PC-9 (cell line): ENCODE measurements at regions not wholly inside any gene's neighbourhood (a gene's known extent, or its start where the extent isn't known, plus 50 kb on each side); places are given as distances from the start of the nearest gene placed in this dataset.

Source experiments
- BruUV-seq: library from RNA; stranded (reverse); fragments of 400-500 nt; replicated peaks from 2 replicates; lab custom pipeline; 2021; lab: Mats Ljungman, UMichigan
- CTCF ChIA-PET: fragments of 300-600 bp; sonication (Branson Sonifier 250); formaldehyde crosslinking; loops from one replicate; lab custom pipeline; 2022; ENCODE audit warnings: antibody characterized with exemption; lab: Charles Lee
- POLR2A ChIA-PET: fragments of 300-600 bp; sonication (Branson Sonifier 250); formaldehyde crosslinking; loops from one replicate; lab custom pipeline; 2022; ENCODE audit warnings: antibody characterized with exemption; ENCODE audit not compliant: unreplicated experiment; lab: Charles Lee
- DNase-seq, 2 experiments: peaks; one replicate each; pipeline versions ENCODE4 v3.0.0 to v3.0.0-alpha.2; 2015 to 2022; ENCODE audit warnings: mixed read lengths in 1 of 2
- H2AFZ ChIP-seq: fragments of 200-600 bp; sonication (generic); 2 replicates; pipeline ENCODE4 v1.8.1; 2017; ENCODE audit warnings: antibody characterized with exemption
- H3F3A ChIP-seq: fragments of 200-600 bp; sonication (generic); 2 replicates; pipeline ENCODE4 v1.8.1; 2017; ENCODE audit warnings: antibody characterized with exemption, mild to moderate bottlenecking, low read depth; ENCODE audit not compliant: insufficient read depth
- H3K27ac ChIP-seq: fragments of 200-600 bp; sonication (generic); 2 replicates; pipeline ENCODE4 v1.6.1; 2016; ENCODE audit warnings: mixed run types
- H3K27me3 ChIP-seq: fragments of 200-600 bp; sonication (generic); 2 replicates; pipeline ENCODE4 v1.6.1; 2016; ENCODE audit warnings: low read depth, mixed run types; ENCODE audit not compliant: insufficient read depth
- H3K36me3 ChIP-seq: fragments of 200-600 bp; sonication (generic); 2 replicates; pipeline ENCODE4 v1.6.1; 2016; ENCODE audit warnings: low read depth, mixed run types
- H3K4me1 ChIP-seq: fragments of 200-600 bp; sonication (generic); replicated peaks from 2 replicates; pipeline ENCODE4 v1.6.1; 2016; ENCODE audit warnings: mixed run types; ENCODE audit not compliant: insufficient read depth
- H3K4me2 ChIP-seq: fragments of 200-600 bp; sonication (generic); 2 replicates; pipeline ENCODE4 v1.6.1; 2017; ENCODE audit warnings: mixed run types
- H3K4me3 ChIP-seq: fragments of 200-600 bp; sonication (generic); 2 replicates; pipeline ENCODE4 v1.6.1; 2016; ENCODE audit warnings: mixed run types
- H3K79me2 ChIP-seq: fragments of 200-600 bp; sonication (generic); 2 replicates; pipeline ENCODE4 v1.6.1; 2017; ENCODE audit warnings: low read depth, mixed run types
- H3K9me2 ChIP-seq: fragments of 200-600 bp; sonication (generic); 2 replicates; pipeline ENCODE4 v1.8.1; 2017; ENCODE audit warnings: mild to moderate bottlenecking; ENCODE audit not compliant: insufficient read depth
- H3K9me3 ChIP-seq: fragments of 200-600 bp; sonication (generic); 2 replicates; pipeline ENCODE4 v1.8.1; 2016; ENCODE audit warnings: low read depth; ENCODE audit not compliant: insufficient read depth
- H4K20me1 ChIP-seq: fragments of 200-600 bp; sonication (generic); 2 replicates; pipeline ENCODE4 v1.8.1; 2017; ENCODE audit not compliant: insufficient read depth
- EZH2 ChIP-seq: fragments of 200-600 bp; sonication (generic); IDR thresholded peaks from 2 replicates; pipeline ENCODE4 v1.8.0; 2017; ENCODE audit warnings: antibody characterized with exemption, low read depth
- intact Hi-C: fragments of 100-400 bp; cut with micrococcal nuclease; formaldehyde crosslinking; loops from one replicate; pipeline ENCODE4 v1.10.0; 2022; ENCODE audit not compliant: unreplicated experiment
- TF ChIP-seq, protein P1 (sequence below): fragments of 200-600 bp; sonication (generic); conservative IDR thresholded peaks from 2 replicates; pipeline ENCODE4 v1.6.1; 2017; ENCODE audit warnings: mixed run types, antibody characterized with exemption, mild to moderate bottlenecking, moderate library complexity

DNA sequence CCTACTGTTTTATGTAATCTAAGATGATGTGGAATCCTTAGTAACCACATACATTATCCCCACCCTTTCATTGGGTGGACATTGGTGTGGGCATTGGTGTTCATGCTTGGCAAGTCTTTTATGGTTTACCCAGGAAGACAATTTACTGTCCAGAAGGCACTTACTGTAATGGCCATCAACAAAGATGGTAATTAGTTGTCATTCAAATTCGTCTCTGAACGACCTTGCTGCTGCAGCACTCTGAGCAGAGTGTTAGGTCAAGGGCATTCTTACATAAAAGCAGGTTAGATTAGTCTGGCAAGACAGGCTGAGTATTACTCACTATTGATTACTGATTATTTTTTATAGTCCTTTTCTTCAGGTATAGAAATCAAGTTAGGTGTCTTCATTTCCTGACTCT lies 447.9 kb downstream of the XIRP2 start:
- Histone ChIP-seq H2AFZ (no peak overlapping the region), H3K79me2 (no peaks in the 10 kb centered on the region), H3K4me1 (no peaks in the 10 kb centered on the region), H3K9me3 (no peaks in the 10 kb centered on the region), H3K4me3 (no peak overlapping the region), H3K27ac (no peak overlapping the region), H3F3A (no peaks in the 10 kb centered on the region), H3K27me3 (no peaks in the 10 kb centered on the region), H3K9me2 (no peaks in the 10 kb centered on the region), H3K36me3 (no peaks in the 10 kb centered on the region), H3K4me2 (no peak overlapping the region), H4K20me1 (no peaks in the 10 kb centered on the region)
- ChIA-PET CTCF (no interaction called here), POLR2A (no interaction called here)
- no peak for DNase-seq
- no peak for TF ChIP-seq EZH2
- TF ChIP-seq, protein P1, sequence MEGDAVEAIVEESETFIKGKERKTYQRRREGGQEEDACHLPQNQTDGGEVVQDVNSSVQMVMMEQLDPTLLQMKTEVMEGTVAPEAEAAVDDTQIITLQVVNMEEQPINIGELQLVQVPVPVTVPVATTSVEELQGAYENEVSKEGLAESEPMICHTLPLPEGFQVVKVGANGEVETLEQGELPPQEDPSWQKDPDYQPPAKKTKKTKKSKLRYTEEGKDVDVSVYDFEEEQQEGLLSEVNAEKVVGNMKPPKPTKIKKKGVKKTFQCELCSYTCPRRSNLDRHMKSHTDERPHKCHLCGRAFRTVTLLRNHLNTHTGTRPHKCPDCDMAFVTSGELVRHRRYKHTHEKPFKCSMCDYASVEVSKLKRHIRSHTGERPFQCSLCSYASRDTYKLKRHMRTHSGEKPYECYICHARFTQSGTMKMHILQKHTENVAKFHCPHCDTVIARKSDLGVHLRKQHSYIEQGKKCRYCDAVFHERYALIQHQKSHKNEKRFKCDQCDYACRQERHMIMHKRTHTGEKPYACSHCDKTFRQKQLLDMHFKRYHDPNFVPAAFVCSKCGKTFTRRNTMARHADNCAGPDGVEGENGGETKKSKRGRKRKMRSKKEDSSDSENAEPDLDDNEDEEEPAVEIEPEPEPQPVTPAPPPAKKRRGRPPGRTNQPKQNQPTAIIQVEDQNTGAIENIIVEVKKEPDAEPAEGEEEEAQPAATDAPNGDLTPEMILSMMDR, result no peak
- BruUV-seq, result no TSS peak
- intact Hi-C loops, result no loop called here

DNA sequence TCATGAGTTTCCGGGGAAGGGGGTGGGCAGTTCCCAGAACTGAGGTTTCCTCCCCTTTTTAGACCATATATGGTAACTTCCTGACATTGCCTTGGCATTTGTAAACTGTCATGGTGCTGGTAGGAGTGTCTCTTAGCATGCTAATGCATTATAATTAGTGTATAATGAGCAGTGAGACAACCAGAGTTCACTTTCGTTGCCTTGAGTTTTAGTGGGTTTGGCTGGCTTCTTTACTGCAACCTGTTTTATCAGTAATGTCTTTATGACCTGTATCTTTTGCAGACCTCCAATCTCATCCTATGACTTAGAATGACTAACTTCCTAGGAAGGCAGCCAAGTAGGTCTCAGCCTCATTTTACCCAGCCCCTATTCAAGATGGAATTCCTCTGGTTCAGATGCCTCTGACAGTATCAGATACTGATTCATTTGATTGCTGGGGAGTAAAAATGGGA lies 447.3 kb downstream of the XIRP2 start:
- no peak overlapping the region for H3K27ac ChIP-seq
- H3K9me3 ChIP-seq, result no peaks in the 10 kb centered on the region
- H3K4me2 ChIP-seq, result no peak overlapping the region
- H3K36me3 ChIP-seq, result no peaks in the 10 kb centered on the region
- H3K4me1 ChIP-seq, result no peaks in the 10 kb centered on the region
- no peaks in the 10 kb centered on the region for H3K79me2 ChIP-seq
- ChIA-PET POLR2A (no interaction called here), CTCF (no interaction called here)
- H3K27me3 ChIP-seq, result no peaks in the 10 kb centered on the region
- no peaks in the 10 kb centered on the region for H4K20me1 ChIP-seq
- no peak for DNase-seq
- H2AFZ ChIP-seq, result no peak overlapping the region
- H3K4me3 ChIP-seq, result no peak overlapping the region
- no peak for TF ChIP-seq EZH2
- TF ChIP-seq, protein P1, result no peak
- no peaks in the 10 kb centered on the region for H3F3A ChIP-seq
- BruUV-seq, result no TSS peak
- no peaks in the 10 kb centered on the region for H3K9me2 ChIP-seq
- intact Hi-C loops, result no loop called here

DNA sequence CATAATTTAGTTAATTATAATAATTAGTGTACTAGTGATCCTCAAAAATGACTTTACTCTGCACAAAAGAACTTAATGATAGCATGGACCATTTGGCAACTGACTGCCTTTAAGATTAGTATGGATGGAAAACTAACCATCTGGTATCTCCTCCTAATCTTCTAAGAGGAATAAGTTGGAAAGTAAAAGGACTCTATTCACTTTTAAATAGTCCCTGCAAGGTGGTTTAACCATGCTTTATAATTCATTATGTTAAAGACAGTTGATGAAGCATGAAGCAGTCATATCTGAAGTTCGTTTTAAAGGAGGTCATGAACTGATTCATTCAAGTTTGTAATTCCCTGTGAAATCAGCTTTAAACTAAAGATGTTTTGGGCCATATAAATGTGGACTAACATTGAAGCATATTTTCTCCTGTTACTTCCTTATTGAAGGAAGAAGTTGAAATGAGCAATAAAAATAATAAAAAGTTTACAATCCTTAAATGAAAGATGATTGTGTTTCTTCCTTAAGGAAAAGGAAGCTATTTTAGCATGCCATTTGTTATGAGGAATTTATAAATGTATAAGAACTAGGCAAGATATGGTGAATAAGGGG lies 446.0 kb downstream of the XIRP2 start:
- no peak overlapping the region for H2AFZ ChIP-seq
- intact Hi-C loops, result no loop called here
- no peaks in the 10 kb centered on the region for H3K9me3 ChIP-seq
- BruUV-seq, result no TSS peak
- H4K20me1 ChIP-seq, result no peaks in the 10 kb centered on the region
- no peaks in the 10 kb centered on the region for H3K9me2 ChIP-seq
- H3K27me3 ChIP-seq, result no peaks in the 10 kb centered on the region
- no peak overlapping the region for H3K27ac ChIP-seq
- ChIA-PET CTCF (no interaction called here), POLR2A (no interaction called here)
- H3K4me1 ChIP-seq, result no peaks in the 10 kb centered on the region
- no peaks in the 10 kb centered on the region for H3F3A ChIP-seq
- H3K79me2 ChIP-seq, result no peaks in the 10 kb centered on the region
- no peaks in the 10 kb centered on the region for H3K36me3 ChIP-seq
- H3K4me3 ChIP-seq, result no peak overlapping the region
- no peak for TF ChIP-seq EZH2
- TF ChIP-seq, protein P1, result no peak
- H3K4me2 ChIP-seq, result no peak overlapping the region
- no peak for DNase-seq
